Panc1 (cell line): ENCODE measurements at regions not wholly inside any gene's neighbourhood (a gene's known extent, or its start where the extent isn't known, plus 50 kb on each side); places are given as distances from the start of the nearest gene placed in this dataset.

Source experiments
- ATAC-seq: fragments of 200-7000 bp; cut with Tn5 transposase; 2 replicates; pipeline ENCODE4 v1.9.1; 2020; ENCODE audit warnings: mild to moderate bottlenecking, moderate library complexity
- BruUV-seq: library from RNA; stranded (reverse); fragments of 400-500 nt; replicated peaks from 2 replicates; lab custom pipeline; 2021; lab: Mats Ljungman, UMichigan
- CTCF ChIA-PET: fragments of 300-600 bp; sonication (Branson Sonifier 250); formaldehyde crosslinking; loops from one replicate; lab custom pipeline; 2022; ENCODE audit warnings: antibody characterized with exemption; lab: Charles Lee
- POLR2A ChIA-PET: fragments of 300-600 bp; sonication (Branson Sonifier 250); formaldehyde crosslinking; loops from one replicate; lab custom pipeline; 2022; ENCODE audit warnings: antibody characterized with exemption; lab: Charles Lee
- DNase-seq: peaks from one replicate; pipeline ENCODE4 v3.0.0-alpha.2; 2010; ENCODE audit warnings: low read depth, low spot score
- H3K27ac ChIP-seq: 2 replicates; pipeline ENCODE4 v1.5.1; 2011; ENCODE audit warnings: mild to moderate bottlenecking, low read length, inconsistent platforms
- H3K27me3 ChIP-seq: fragments of 200-500 bp; sonication (Bioruptor generic); 2 replicates; pipeline ENCODE4 v1.6.0; 2014; ENCODE audit warnings: low read length, inconsistent platforms; ENCODE audit not compliant: control insufficient read depth, insufficient read depth
- H3K36me3 ChIP-seq: fragments of 200-500 bp; sonication (Bioruptor generic); 2 replicates; pipeline ENCODE4 v1.5.1; 2014; ENCODE audit warnings: inconsistent platforms, mild to moderate bottlenecking, low read length, moderate library complexity; ENCODE audit not compliant: control insufficient read depth, insufficient read depth
- H3K4me1 ChIP-seq: 2 replicates; pipeline ENCODE4 v1.5.1; 2011; ENCODE audit warnings: inconsistent platforms, mild to moderate bottlenecking, low read length, moderate library complexity; ENCODE audit not compliant: control insufficient read depth, insufficient read depth
- H3K4me3 ChIP-seq, 2 experiments: 2 replicates each; pipeline ENCODE4 v1.5.1; 2011 to 2012; ENCODE audit warnings: low read depth in 2 of 2, low read length in 2 of 2, mild to moderate bottlenecking in 2 of 2, inconsistent platforms in 1 of 2, moderate library complexity in 1 of 2
- H3K9me3 ChIP-seq: fragments of 200-500 bp; sonication (Bioruptor generic); 2 replicates; pipeline ENCODE4 v1.5.1; 2014; ENCODE audit warnings: low read depth, mild to moderate bottlenecking, inconsistent platforms, low read length, moderate library complexity; ENCODE audit not compliant: control insufficient read depth, insufficient read depth
- CTCF ChIP-seq: fragments of 450-650 bp; IDR thresholded peaks from 2 replicates; pipeline ENCODE4 v1.5.1; 2017; ENCODE audit warnings: mild to moderate bottlenecking
- POLR2AphosphoS5 ChIP-seq: IDR thresholded peaks from 2 replicates; pipeline ENCODE4 v1.6.1; 2012; ENCODE audit warnings: mild to moderate bottlenecking, low read depth, low read length, moderate library complexity
- REST ChIP-seq, 2 experiments: IDR thresholded peaks; 2 replicates each; pipeline ENCODE4 v1.6.1; 2011 to 2012; ENCODE audit warnings: low read depth in 2 of 2, control low read depth in 1 of 2, low read length in 1 of 2, mild to moderate bottlenecking in 1 of 2, moderate library complexity in 1 of 2; ENCODE audit not compliant: insufficient read depth in 1 of 2
- SIN3A ChIP-seq: IDR thresholded peaks from 2 replicates; pipeline ENCODE4 v1.6.1; 2012; ENCODE audit warnings: low read depth, mild to moderate bottlenecking, low read length, moderate library complexity, borderline replicate concordance; ENCODE audit not compliant: insufficient read depth
- TCF7L2 ChIP-seq: IDR thresholded peaks from 2 replicates; pipeline ENCODE4 v1.6.1; 2011; ENCODE audit warnings: mild to moderate bottlenecking, low read depth, low read length, inconsistent platforms
- in situ Hi-C: cut with HindIII; loops from 2 replicates; pipeline ENCODE4 v1.10.0; 2016; ENCODE audit warnings: low sequenced_read_pairs, low pct_unique_long_range_greater_than_20kb
- intact Hi-C: fragments of 100-400 bp; cut with micrococcal nuclease; formaldehyde crosslinking; loops from one replicate; pipeline ENCODE4 v1.10.0; 2022; ENCODE audit not compliant: unreplicated experiment

DNA sequence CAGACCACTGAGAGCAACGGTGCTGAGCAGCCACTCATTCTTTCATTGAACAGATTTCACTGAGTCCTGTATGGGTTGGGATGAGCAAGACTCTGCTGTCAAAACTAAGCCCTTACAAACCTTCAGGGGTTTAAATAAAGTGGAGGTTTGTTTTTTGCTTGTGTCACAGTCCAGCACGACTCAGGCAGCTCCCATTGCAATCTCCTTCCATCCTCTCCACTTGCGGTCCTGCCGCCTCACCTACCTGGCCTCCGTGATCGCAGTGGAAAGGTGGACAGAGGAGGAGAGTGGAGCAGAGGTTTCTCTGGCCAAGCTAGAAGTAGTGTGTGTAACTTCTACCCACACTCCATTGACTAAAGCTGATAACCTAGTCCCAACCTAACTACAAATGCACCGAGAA, 332.2 kb downstream of the ZNF516 start:
- Histone ChIP-seq H3K4me3 (no peak overlapping the region), H3K27ac (no peak overlapping the region), H3K27me3 (peaks cover 4% of the 10 kb centered on the region; the same call in 1 of the 2 replicates), H3K36me3 (no peaks in the 10 kb centered on the region), H3K4me1 (no peaks in the 10 kb centered on the region), H3K9me3 (no peaks in the 10 kb centered on the region)
- ATAC-seq (no peak), DNase-seq (no peak)
- no TSS peak for BruUV-seq
- ChIA-PET CTCF (no interaction called here), POLR2A (no interaction called here)
- in situ Hi-C loops (no loop called here), intact Hi-C loops (no loop called here)
- TF ChIP-seq TCF7L2: no peak
- no peak for TF ChIP-seq POLR2AphosphoS5
- TF ChIP-seq REST (IDR thresholded peaks at IDR 0.05; ENCODE audit: insufficient read depth in 1 of 2, low read depth in 2 of 2, low read length in 1 of 2): no peak
- no peak for TF ChIP-seq CTCF
- no peak for TF ChIP-seq SIN3A

DNA sequence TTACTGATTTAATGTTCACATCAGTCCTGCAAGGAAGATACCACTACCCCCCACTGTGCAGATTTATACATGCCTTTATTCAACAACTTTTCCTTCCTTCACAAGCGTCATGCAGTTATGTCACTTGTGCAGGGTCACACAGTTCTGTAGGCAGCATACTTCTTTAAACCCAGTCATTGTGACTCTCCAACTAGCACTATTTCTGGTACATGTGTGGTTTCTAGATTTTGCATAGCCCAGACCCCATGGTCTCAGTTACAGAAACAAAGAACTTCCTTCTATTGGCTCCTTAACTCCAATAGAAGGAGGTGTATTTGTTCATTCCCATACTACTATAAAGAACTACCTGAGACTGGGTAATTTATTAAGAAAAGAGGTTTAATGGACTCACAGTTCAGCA, 333.1 kb downstream of the ZNF516 start:
- POLR2A ChIA-PET: no interaction called here
- H3K4me3 ChIP-seq: no peak overlapping the region
- TF ChIP-seq TCF7L2 (no peak), REST (IDR thresholded peaks at IDR 0.05; ENCODE audit: insufficient read depth in 1 of 2, low read depth in 2 of 2, low read length in 1 of 2) (no peak), SIN3A (no peak), POLR2AphosphoS5 (no peak), CTCF (no peak)
- no peaks in the 10 kb centered on the region for H3K9me3 ChIP-seq
- no peaks in the 10 kb centered on the region for H3K4me1 ChIP-seq
- no peak overlapping the region for H3K27ac ChIP-seq
- DNase-seq (no peak), ATAC-seq (no peak)
- peaks cover 4% of the 10 kb centered on the region; the same call in 1 of the 2 replicates for H3K27me3 ChIP-seq
- in situ Hi-C loops: no loop called here
- CTCF ChIA-PET: no interaction called here
- intact Hi-C loops: no loop called here
- H3K36me3 ChIP-seq: no peaks in the 10 kb centered on the region
- no TSS peak for BruUV-seq
